AG04450 (cell line): ENCODE measurements at regions not wholly inside any gene's neighbourhood (a gene's known extent, or its start where the extent isn't known, plus 50 kb on each side); places are given as distances from the start of the nearest gene placed in this dataset.
"Not testable (repeated sequence)": the region's sequence is repeated elsewhere in the genome, so short reads cannot be mapped to it uniquely, and the experiment has no call there.

Source experiments
- CTCF ChIA-PET: fragments of 300-600, 350-600 bp; formaldehyde crosslinking; extraction: SDS; loops from one replicate; lab custom pipeline; 2022; ENCODE audit warnings: antibody characterized with exemption, inconsistent platforms; lab: Charles Lee
- POLR2A ChIA-PET: fragments of 350-600 bp; formaldehyde crosslinking; extraction: SDS; loops from one replicate; lab custom pipeline; 2021; ENCODE audit warnings: antibody characterized with exemption, inconsistent platforms; lab: Yijun Ruan, JAX
- DNase-seq: peaks from one replicate; pipeline ENCODE4 v3.0.0-alpha.2; 2011; ENCODE audit warnings: low read depth, low spot score
- H3K27ac ChIP-seq: one replicate; pipeline ENCODE4 v1.5.1; 2012; ENCODE audit warnings: low read depth, low read length, control low read depth
- H3K27me3 ChIP-seq: one replicate; pipeline ENCODE4 v1.6.0; 2012; ENCODE audit warnings: low read length; ENCODE audit not compliant: control insufficient read depth, insufficient read depth
- H3K4me3 ChIP-seq: 2 replicates; pipeline ENCODE4 v1.5.1; 2011; ENCODE audit warnings: mild to moderate bottlenecking, low read depth, low read length, control low read depth
- H3K9me3 ChIP-seq: 2 replicates; pipeline ENCODE4 v1.5.1; 2012; ENCODE audit warnings: low read length; ENCODE audit not compliant: control insufficient read depth, insufficient read depth
- CTCF ChIP-seq: IDR thresholded peaks from 2 replicates; pipeline ENCODE4 v1.5.1; 2011; ENCODE audit warnings: low read depth, low read length, control low read depth, inconsistent platforms

DNA sequence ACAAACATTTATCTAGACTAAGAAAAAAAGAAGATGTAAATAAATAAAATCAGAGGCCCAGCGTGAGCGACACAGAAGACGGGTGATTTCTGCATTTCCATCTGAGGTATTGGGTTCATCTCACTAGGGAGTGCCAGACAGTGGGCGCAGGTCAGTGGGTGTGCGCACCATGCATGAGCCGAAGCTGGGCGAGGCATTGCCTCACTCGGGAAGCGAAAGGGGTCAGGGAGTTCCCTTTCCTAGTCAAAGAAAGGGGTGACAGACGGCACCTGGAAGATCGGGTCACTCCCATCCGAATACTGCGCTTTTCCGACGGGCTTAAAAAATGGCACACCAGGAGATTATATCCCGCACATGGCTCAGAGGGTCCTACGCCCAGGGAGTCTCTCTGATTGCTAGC, 79.5 kb upstream of the ABCD2 start:
- H3K4me3 ChIP-seq, POLR2A ChIA-PET, H3K27ac ChIP-seq, CTCF ChIA-PET, H3K27me3 ChIP-seq, DNase-seq: not testable (repeated sequence)
- H3K9me3 ChIP-seq: peaks cover 13% of the 10 kb centered on the region

GRCh38 chr12:39697108-39697507, 77.5 kb upstream of the ABCD2 start:
- Histone ChIP-seq H3K27ac (no peak overlapping the region), H3K9me3 (peaks cover 13% of the 10 kb centered on the region), H3K4me3 (no peak overlapping the region), H3K27me3 (no peaks in the 10 kb centered on the region)
- ChIA-PET CTCF (interaction anchor here (0.6 kb wide), 1 partner anchor 1447 kb away, joined by 4 read pairs; no protein-coding TSS in a partner anchor), POLR2A (no interaction called here)
- TF ChIP-seq CTCF: no peak
- DNase-seq: no peak

- POLR2A ChIA-PET: no interaction called here
- H3K4me3 ChIP-seq: no peak overlapping the region
- CTCF ChIA-PET: no interaction called here
- H3K27me3 ChIP-seq: no peaks in the 10 kb centered on the region
- peaks cover 13% of the 10 kb centered on the region for H3K9me3 ChIP-seq
- no peak for DNase-seq
- H3K27ac ChIP-seq: no peak overlapping the region
- TF ChIP-seq CTCF: no peak
Observed at GRCh38 chr12:39692258-39692853, 72.8 kb upstream of the ABCD2 start.

- ChIA-PET CTCF (no interaction called here), POLR2A (no interaction called here)
- Histone ChIP-seq H3K27ac (no peak overlapping the region), H3K27me3 (no peaks in the 10 kb centered on the region), H3K4me3 (no peak overlapping the region), H3K9me3 (no peaks in the 10 kb centered on the region)
- no peak for TF ChIP-seq CTCF
- DNase-seq: no peak
Observed at GRCh38 chr12:39685854-39686657, 66.5 kb upstream of the ABCD2 start.

DNA sequence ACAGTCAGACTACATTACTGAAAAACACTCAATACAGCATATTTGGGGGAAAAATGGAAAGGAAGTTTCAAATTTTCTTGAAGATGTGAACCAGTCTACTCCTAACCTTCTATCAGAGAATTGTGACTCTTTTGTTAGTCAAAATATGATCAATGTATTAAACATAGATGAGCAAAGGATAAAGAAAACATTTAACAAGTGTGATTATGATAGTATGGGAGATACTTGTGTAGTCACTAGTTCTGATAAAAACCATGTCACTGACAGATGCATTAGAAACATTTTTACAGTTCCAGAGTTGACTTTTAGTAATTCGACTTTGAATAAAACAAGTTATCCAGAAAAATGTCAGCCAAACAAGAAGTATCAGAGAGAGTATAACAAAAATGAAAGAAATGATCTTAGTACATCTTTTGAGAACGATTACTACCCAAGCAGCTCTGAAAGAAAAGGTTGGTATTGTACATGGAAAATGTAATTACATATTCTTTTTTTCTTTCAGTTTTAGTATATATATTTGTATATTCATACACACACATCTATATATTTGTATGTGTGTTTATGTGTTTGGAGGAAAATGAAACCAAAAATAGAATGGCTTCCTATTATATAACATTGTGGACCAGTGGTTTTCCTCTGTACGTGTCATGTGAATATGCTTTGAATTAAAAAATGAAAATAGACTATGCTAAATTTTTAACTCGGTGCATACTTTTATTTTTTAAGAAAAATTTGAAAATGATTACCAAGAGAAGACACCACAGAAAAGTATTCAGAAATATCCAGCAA, 63.3 kb upstream of the ABCD2 start:
- no peak for DNase-seq
- no peak overlapping the region for H3K27ac ChIP-seq
- H3K4me3 ChIP-seq: no peak overlapping the region
- POLR2A ChIA-PET: no interaction called here
- no peaks in the 10 kb centered on the region for H3K27me3 ChIP-seq
- no peak for TF ChIP-seq CTCF
- CTCF ChIA-PET: no interaction called here
- no peaks in the 10 kb centered on the region for H3K9me3 ChIP-seq
